ENCODE measurements at regions not wholly inside any gene's neighbourhood (a gene's known extent, or its start where the extent isn't known, plus 50 kb on each side); places are given as distances from the start of the nearest gene placed in this dataset.

- DNase-seq: no peak
Observed at GRCh38 chr2:236856848-236857235, 228.8 kb upstream of the COPS8 start.

DNA sequence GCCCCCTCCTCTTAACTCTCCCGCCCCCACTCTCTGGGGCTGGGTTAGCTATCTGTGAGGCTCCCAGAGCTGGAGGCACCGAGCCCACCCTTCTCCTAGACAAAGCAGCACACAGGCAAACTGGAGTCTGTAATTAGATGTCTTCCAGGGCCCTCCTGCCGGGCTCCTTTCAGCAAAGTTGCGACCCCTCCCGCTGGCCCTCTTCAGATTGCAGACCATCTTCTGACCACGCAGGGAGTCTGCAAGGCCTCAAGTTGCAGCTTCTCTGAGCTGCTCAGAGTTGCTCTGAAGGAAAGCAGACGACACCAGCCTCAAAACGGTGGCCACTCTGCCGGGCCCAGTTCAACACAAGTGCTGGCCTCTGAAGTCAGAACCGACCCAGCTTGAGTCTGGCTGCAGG is 228.4 kb upstream of the COPS8 start:
- DNase-seq: no peak

GRCh38 chr2:236857781-236858180 is 227.9 kb upstream of the COPS8 start:
- no peak for DNase-seq

GRCh38 chr2:236858661-236859060 is 227.0 kb upstream of the COPS8 start:
- DNase-seq: no peak

DNA sequence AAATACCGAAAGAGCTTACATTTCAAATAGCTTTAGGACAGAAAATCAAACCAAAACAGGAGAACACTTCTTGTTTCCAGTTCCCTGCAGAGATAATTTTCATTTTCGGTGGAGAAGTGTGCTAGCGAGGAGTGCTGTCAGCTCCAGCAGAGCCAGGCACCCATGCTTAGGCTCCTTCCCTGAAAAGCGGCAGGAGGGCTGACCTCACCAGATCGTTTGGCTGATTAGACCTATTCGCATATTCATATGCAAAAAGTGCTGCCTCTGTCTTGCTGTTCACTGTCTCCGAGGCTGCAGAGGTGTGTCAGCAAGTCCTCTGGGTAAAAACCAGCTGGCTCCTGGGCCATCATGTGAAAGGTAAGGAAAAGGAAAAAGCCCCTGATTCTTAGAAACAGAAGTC is 225.8 kb upstream of the COPS8 start:
- no peak for DNase-seq

DNA sequence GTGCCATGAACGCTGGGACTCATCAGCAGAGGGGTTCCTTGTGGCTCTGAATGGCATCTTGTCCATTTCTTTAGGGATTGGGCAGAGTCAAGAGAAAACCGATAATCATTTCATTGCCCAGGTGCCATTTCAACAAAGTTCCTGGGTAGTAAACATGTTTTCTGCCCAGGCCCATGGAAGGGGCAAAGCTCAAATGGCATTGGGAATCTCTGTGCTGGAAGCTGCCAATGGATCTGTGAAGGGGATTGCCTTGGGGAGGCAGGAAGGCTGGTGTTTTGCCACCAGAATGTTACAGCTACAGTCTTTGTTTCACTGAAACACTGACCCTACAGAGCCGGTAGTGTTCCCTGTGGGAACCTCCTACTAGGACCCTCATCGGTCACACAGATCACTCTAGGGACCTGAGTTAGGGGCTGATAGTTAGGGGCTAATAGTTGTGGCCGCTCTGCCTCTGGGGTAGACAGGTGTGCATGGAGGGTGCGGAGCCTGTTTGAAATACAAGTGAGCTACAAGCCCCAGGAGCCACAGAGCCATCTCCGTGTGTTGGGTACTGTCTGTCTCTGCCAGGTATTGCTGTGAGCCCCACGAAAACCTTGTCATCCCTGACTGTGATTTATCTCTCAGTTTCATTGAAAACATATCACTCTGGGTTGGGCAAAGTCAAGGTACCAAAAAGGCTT is 224.4 kb upstream of the COPS8 start:
- no peak for DNase-seq

GRCh38 chr2:236861944-236862343 is 223.7 kb upstream of the COPS8 start:
- no peak for DNase-seq

DNA sequence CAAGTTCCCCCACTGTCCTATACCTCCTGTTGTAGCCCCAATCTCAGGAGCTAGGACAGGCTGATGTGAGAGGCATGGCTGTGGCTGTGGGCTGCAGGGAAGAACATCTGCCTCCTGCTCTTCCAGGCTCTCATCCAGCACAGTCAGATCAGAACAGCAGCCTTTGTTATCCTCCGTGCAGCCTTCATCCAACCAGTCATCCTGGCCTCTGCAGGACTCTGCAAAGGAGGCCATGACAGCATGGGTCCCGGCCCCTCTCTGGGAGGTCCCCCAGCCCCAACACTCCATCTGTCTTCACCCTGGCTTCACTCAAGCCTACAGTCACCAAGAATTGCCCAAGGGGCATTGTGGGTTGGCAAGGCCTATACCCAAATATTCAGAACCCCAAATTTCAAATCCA is 223.2 kb upstream of the COPS8 start:
- DNase-seq: no peak

- DNase-seq: peak in 1 of 2 donors; percentile 13
Observed at GRCh38 chr2:236862961-236863728, 222.5 kb upstream of the COPS8 start.

GRCh38 chr2:236863729-236864126 is 222.0 kb upstream of the COPS8 start:
- DNase-seq: no peak

GRCh38 chr2:236865052-236865451 is 220.6 kb upstream of the COPS8 start:
- no peak for DNase-seq

DNA sequence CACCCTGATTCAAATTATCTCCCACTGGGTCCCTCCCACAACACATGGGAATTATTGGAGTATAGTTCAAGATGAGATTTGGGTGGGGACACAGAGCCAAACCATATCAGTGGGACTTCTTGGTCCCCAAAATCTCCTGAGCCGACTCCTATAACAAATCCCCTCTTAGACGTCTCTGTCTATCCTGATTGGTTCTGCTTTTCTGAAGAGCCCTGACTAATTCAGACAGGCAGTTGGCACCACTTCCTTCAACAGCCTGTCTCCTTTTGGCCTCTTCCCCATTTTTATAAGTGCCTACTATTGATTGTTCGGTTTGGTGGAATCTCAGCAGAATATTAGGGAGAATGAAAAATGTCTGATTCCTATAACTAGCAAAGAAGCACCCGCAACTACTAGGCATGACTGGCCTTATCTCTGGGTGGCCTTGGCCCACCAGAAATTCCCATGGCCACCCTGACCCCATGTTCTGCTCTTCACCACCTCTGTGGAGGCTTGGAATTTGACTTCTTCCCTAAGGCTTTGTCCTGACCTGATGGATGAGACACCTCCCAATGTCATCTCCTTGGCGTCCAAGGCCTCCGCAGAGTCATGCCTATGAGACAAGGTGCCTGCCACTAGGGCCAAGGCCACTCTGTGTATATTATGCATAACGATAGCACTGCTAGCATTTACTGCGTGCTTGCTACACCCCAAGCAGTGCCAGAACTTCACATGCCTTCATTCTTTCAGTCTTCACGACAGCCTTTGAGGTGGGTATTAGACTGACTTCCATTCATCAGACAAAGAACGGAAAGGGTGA is 218.9 kb upstream of the COPS8 start:
- peak; percentile 56 to 66 for DNase-seq

DNA sequence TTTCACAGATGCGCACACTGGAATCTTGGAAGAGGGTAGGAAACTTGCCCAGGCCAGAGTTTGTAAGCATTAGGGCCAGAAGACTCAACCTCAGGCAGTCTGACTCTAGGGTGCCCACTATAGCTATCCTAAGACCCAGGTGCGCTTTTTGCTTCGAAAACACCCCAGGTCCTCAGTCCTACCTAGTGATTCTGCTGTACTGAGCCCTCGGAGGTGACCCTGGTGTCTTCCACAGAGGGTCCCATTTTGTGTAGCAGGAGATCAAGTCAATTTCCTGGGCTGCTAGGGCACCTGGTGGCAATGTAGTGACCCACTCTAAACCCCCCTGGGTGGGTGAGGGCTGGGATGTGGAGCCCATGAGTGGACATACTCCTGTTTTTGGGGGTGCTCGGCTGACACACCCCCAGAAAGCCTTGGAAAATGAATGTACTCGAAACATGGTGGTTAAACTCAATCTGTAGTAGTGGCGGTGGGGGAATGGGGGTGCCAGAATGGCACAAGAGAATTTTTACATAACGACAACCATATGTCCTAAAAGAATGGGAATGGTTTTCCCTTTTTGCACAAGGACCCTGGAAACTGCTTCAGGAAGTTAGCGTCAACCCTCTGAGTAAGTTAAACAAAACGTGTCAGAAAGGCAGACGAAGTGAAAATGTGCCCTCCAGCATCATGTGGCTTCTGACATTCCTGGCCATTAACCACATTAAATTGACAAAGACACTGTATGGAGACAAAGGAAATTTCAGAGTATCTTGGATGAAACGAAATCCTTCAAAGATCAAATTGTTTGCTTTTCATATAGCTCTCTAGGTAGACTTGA is 218.0 kb upstream of the COPS8 start:
- no peak for DNase-seq

DNA sequence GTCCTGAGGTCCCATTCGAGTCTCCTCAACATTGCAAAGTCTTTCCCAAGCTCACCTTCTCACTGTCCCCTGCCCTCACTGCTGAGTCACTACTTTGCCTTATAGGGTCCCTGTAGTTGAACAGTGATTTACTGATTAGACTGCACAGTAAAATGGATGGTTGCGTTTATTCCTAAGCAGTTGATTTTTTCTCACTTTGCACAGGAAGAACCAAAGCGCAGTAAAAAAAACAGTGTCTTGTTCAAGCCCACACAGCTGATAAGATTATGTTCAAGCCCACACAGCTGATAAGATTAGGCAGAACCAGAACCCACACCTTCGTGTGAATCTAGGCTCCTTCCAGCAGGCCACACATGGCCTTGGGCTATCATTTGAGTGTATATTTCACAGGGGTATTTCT is 215.3 kb upstream of the COPS8 start:
- DNase-seq: no peak

DNA sequence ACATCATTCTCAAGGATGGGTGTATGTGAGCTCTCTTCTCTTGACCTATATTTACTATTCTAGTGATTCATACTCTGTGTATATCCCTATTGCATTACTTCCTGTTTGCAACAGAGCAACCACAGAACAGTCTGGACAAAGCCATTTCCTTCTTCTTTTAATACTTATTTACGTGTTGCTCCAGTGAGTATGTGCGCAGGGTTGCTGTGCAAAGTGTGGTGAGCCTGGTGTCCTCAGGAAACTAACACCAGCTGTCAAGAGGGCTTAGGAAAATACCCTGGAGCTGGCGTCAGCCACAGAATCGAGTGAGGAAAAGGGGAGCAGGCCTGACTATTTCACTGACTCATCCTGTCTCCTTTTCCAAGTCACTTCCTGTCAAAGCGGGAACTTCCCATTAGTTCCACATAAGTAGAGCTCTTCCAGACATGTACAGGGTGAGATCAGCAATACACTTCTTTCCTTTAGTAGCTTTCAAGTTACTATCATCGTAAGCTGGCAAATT is 214.1 kb upstream of the COPS8 start:
- peak; percentile 92 to 96 for DNase-seq

- peak; percentile 60 to 72 for DNase-seq
Observed at GRCh38 chr2:236872015-236872414, 213.7 kb upstream of the COPS8 start.

DNA sequence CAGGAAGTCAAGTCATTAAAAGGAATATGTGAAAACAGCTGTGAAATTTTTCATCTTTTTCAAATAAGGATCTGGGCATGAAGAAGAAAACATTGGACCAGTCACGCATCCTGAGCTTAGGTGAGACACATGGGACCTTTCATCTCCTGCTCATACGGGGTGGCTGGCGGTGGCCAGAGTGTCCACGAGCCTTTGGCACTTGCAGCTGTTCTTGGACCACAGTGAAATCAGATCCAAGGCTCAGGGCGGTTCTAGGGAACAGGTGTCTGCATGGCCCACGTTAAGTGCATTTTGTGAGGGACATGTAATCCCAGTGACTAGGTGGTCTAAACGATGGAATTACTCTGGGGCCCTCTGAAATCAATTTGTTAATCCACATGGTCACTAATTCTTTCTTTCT is 212.7 kb upstream of the COPS8 start:
- DNase-seq: no peak

DNA sequence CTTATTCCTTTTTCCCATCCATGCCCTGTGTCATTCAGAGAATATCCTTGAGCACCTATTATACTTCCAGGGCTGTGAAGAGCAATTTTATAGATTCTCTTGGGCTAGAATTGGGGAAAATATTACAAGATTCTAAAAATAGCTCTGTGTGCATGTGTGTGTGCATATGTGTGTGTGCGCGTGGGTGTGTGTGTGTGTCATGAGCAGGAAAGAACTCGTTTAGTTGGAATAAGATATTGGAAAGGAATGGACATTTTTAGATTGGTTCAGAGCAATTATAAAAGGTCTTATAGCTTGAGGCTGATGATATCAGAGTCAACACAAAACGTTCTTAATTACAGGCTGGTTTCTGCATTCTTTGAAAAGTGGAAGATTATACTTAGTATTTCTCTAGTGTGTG is 212.1 kb upstream of the COPS8 start:
- no peak for DNase-seq

- no peak for DNase-seq
Observed at GRCh38 chr2:236874866-236875481, 210.7 kb upstream of the COPS8 start.

DNA sequence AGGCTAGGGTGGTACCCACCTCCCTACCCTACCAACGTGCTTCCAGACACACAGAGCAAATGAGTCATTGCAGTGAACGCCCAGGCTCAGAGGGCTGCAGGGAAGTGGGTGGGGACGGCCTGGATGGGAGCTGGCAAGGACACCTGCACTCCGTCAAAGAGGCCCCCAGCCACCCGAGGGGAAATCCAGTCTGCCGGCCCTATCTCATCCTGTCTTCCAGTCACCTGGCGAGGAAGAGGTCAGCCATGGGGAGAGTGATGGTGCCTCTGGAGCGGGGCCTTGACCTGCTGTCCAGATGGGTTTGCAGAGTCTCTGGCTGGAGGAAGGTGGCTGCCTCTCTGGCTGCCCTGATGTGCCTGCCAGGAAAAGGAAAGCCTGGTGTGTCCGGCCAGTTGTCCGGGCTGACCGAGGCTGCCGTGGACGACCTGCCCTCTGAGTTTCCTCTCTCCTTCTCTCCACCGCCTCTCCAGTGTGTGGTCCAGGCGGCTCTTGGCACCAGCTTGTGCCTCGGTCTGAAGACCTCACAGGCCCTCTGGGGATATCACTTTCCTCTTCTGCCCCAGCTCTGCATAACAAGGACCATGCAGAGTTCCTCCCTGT is 209.7 kb upstream of the COPS8 start:
- no peak for DNase-seq

DNA sequence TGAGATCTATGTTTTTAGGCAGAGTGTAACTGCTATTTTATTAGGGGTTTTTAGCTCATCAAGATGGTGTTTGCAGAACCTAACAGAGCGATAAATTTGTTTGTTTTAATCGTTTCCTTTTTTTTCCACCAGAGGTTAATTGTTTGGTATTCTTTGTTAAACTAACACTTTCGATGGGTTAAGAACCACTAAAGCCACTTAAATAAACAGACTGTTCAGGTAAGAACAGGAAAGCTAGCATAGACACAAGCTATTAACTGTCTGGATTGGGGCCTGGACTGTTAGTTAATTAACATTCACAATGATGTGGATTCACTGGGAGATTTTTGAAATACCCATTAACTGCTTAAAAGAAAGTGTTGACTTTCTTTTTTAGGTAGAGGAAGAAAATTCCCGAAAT is 209.0 kb upstream of the COPS8 start:
- no peak for DNase-seq

GRCh38 chr2:236877972-236878371 is 207.7 kb upstream of the COPS8 start:
- DNase-seq: no peak

All from inflammatory macrophage (primary cell).